ENCODE measurements at regions not wholly inside any gene's neighbourhood (a gene's known extent, or its start where the extent isn't known, plus 50 kb on each side); places are given as distances from the start of the nearest gene placed in this dataset.

DNA sequence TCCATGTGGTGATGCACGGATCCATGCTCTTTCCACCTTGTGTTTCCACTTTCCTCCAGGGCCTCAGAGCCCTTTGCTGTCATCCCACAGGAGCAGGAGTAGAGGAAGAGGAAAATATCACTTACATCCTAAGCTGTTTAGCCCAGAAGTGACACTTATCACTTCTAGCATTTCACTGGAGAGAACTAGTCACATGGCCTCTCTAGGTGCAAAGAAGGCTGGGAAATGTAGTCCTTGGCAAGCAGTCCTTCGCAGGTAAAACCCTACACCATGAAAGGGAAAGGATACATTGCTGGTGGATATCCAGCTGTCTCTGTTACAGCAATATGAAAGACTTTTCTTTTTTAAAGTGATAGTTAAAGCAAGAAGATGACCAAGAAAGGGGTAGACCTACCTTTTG, 185.9 kb downstream of the RGS9 start:
- no peaks in the 10 kb centered on the region for H3K36me3 ChIP-seq (ENCODE audit: insufficient read depth in 1 of 2, low read depth in 1 of 2)
- H3K9me3 ChIP-seq = no peaks in the 10 kb centered on the region
- ATAC-seq (no peak), DNase-seq (no peak)
- H3K27me3 ChIP-seq (ENCODE audit: insufficient read depth in 3 of 3, low read length in 2 of 3) = no peaks in the 10 kb centered on the region
- WGBS, 3 donors = 93 to 97% (median 94%) methylated on average over 2 of the region's 2 CpGs
- H3K4me1 ChIP-seq = no peaks in the 10 kb centered on the region
- no peak overlapping the region for H3K4me3 ChIP-seq
- no peak overlapping the region for H3K27ac ChIP-seq
- TF ChIP-seq CTCF (IDR thresholded peaks at IDR 0.05) = no peak
- intact Hi-C loops (cut with DNase I) = no loop called here

DNA sequence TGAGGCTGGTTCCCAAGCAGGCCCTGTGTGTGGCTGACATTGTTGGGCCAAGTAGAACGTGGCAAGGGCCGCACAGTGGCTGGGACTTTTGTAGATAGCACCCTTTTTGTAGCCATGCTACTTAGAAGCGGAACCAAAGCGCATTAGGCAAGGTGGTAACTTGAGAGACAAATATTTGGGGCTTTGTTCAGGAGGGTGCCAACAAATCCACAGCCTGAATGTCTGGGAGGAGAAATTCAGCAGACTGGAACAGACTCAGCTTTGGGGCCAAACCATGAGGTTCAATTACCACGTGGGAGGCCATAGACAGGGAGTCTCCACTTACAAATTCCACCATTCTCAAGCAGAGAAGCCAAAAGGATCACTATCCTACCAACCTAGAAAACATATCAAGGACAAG, 183.7 kb downstream of the RGS9 start:
- Histone ChIP-seq H3K36me3 (ENCODE audit: insufficient read depth in 1 of 2, low read depth in 1 of 2) (no peaks in the 10 kb centered on the region), H3K4me1 (no peaks in the 10 kb centered on the region), H3K27ac (no peak overlapping the region), H3K4me3 (no peak overlapping the region), H3K9me3 (no peaks in the 10 kb centered on the region), H3K27me3 (ENCODE audit: insufficient read depth in 3 of 3, low read length in 2 of 3) (no peaks in the 10 kb centered on the region)
- DNase-seq = no peak
- intact Hi-C loops (cut with DNase I) = no loop called here
- TF ChIP-seq CTCF (IDR thresholded peaks at IDR 0.05) = no peak
- ATAC-seq = no peak
- 44 to 62% (median 50%) methylated on average over 5 of the region's 5 CpGs for WGBS, 3 donors

- no peaks in the 10 kb centered on the region for H3K4me1 ChIP-seq
- no peak overlapping the region for H3K4me3 ChIP-seq
- 82 to 85% (median 82%) methylated on average over 6 of the region's 6 CpGs for WGBS, 3 donors
- H3K9me3 ChIP-seq = no peaks in the 10 kb centered on the region
- no peak for ATAC-seq
- TF ChIP-seq CTCF (IDR thresholded peaks at IDR 0.05) = no peak
- intact Hi-C loops (cut with DNase I) = no loop called here
- H3K27ac ChIP-seq = no peak overlapping the region
- no peaks in the 10 kb centered on the region for H3K36me3 ChIP-seq (ENCODE audit: insufficient read depth in 1 of 2, low read depth in 1 of 2)
- no peak for DNase-seq
- peaks cover 0 to 5% (median 0%) of the 10 kb centered on the region in 3 donors for H3K27me3 ChIP-seq (ENCODE audit: insufficient read depth in 3 of 3, low read length in 2 of 3)
These were observed 177.0 kb downstream of the RGS9 start for GRCh38 chr17:65314212-65314611.

- no peaks in the 10 kb centered on the region for H3K9me3 ChIP-seq
- no peak for TF ChIP-seq CTCF (IDR thresholded peaks at IDR 0.05)
- H3K4me1 ChIP-seq = no peaks in the 10 kb centered on the region
- 63 to 67% (median 65%) methylated on average over 6 of the region's 6 CpGs for WGBS, 3 donors
- H3K27ac ChIP-seq = no peak overlapping the region
- DNase-seq (no peak), ATAC-seq (no peak)
- H3K4me3 ChIP-seq = no peak overlapping the region
- peaks cover 0 to 5% (median 0%) of the 10 kb centered on the region in 3 donors for H3K27me3 ChIP-seq (ENCODE audit: insufficient read depth in 3 of 3, low read length in 2 of 3)
- H3K36me3 ChIP-seq (ENCODE audit: insufficient read depth in 1 of 2, low read depth in 1 of 2) = no peaks in the 10 kb centered on the region
- intact Hi-C loops (cut with DNase I) = no loop called here
These were observed 175.7 kb downstream of the RGS9 start for GRCh38 chr17:65312718-65313377.

DNA sequence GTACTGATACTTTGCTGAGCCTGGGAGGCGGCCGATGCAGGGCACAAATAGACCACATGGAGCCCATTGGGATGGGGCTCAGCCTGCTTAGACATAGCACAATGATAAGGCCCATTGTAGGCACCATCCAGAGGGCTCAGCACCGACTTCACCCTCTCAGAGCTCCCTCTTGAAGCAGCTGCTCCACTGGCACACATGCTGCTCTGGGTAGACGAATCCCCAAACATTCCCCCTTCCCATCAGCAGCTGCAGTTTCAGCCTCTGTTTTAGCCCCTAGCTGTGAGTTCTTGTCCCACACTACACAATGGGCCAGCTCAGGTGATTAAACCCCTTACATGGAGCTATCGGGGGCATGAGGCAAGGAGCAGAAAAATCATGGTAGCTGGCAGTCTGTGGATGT, 174.1 kb downstream of the RGS9 start:
- Histone ChIP-seq H3K27ac (no peak overlapping the region), H3K4me1 (no peaks in the 10 kb centered on the region), H3K9me3 (no peaks in the 10 kb centered on the region), H3K27me3 (ENCODE audit: insufficient read depth in 3 of 3, low read length in 2 of 3) (peaks cover 0 to 5% (median 0%) of the 10 kb centered on the region in 3 donors), H3K4me3 (no peak overlapping the region), H3K36me3 (ENCODE audit: insufficient read depth in 1 of 2, low read depth in 1 of 2) (no peaks in the 10 kb centered on the region)
- ATAC-seq (no peak), DNase-seq (no peak)
- WGBS, 3 donors = 73 to 81% (median 78%) methylated on average over 5 of the region's 5 CpGs
- intact Hi-C loops (cut with DNase I) = no loop called here
- no peak for TF ChIP-seq CTCF (IDR thresholded peaks at IDR 0.05)
